ENCODE measurements at regions not wholly inside any gene's neighbourhood (a gene's known extent, or its start where the extent isn't known, plus 50 kb on each side); places are given as distances from the start of the nearest gene placed in this dataset.

- TF ChIP-seq REST (tag by site-specific recombination; IDR thresholded peaks at IDR 0.05) (no peak), ZNF610 (tag by site-specific recombination; IDR thresholded peaks at IDR 0.05; ENCODE audit: borderline replicate concordance) (no peak), TRIM28 (IDR thresholded peaks at IDR 0.05; ENCODE audit: borderline replicate concordance, low read length) (no peak), ZBTB10 (tag by site-specific recombination; IDR thresholded peaks at IDR 0.05) (no peak), CTCF (tag by site-specific recombination; IDR thresholded peaks at IDR 0.05) (no peak), ZNF792 (tag by site-specific recombination; IDR thresholded peaks at IDR 0.05) (no peak), KLF10 (tag by site-specific recombination; IDR thresholded peaks at IDR 0.05) (no peak), MZF1 (tag by site-specific recombination; IDR thresholded peaks at IDR 0.05; ENCODE audit: borderline replicate concordance) (no peak)
These were observed 397.6 kb upstream of the KLHL1 start for GRCh38 chr13:70505809-70506208.

Data from HEK293 (cell line).